Esophagus muscularis mucosa (tissue), 4 donors: ENCODE measurements at regions not wholly inside any gene's neighbourhood (a gene's known extent, or its start where the extent isn't known, plus 50 kb on each side); places are given as distances from the start of the nearest gene placed in this dataset.

Source experiments
- DNase-seq: peaks from one replicate; pipeline ENCODE4 v3.0.0-alpha.2; 2017; ENCODE audit errors: extremely low spot score
- H3K27ac ChIP-seq, 4 donors: fragments of 200-600 bp; sonication (generic); replicated peaks in 1 of 4; 1 replicate in 3 of 4; 2 replicates in 1 of 4; pipeline ENCODE4 v1.5.1; 2016 to 2019; ENCODE audit warnings: mild to moderate bottlenecking in 1 of 4
- H3K27me3 ChIP-seq, 4 donors: fragments of 200-600 bp; sonication (generic); one replicate each; pipeline versions ENCODE4 v1.5.1 to v1.6.0; 2016 to 2019
- H3K36me3 ChIP-seq, 4 donors: fragments of 200-600 bp; sonication (generic); one replicate each; pipeline ENCODE4 v1.5.1; 2016 to 2019
- H3K4me1 ChIP-seq, 4 donors: fragments of 200-600 bp; sonication (generic); one replicate each; pipeline ENCODE4 v1.5.1; 2016 to 2019
- H3K4me3 ChIP-seq, 4 donors: fragments of 200-600 bp; sonication (generic); 1 replicate in 2 of 4; 2 replicates in 2 of 4; pipeline ENCODE4 v1.5.1; 2016 to 2019; ENCODE audit warnings: mild to moderate bottlenecking in 4 of 4, moderate library complexity in 1 of 4
- H3K9me3 ChIP-seq, 4 donors: fragments of 200-600 bp; sonication (generic); 1 replicate in 3 of 4; 2 replicates in 1 of 4; pipeline ENCODE4 v1.5.1; 2016 to 2019
- CTCF ChIP-seq, 3 experiments: fragments of 200-600 bp in 2 of 3; fragments of 450-650 bp in 1 of 3; sonication (generic) in 2 of 3; IDR thresholded peaks; one replicate each; pipeline ENCODE4 v1.5.1; 2017 to 2019; ENCODE audit warnings: antibody characterized with exemption in 3 of 3, mild to moderate bottlenecking in 2 of 3, moderate library complexity in 1 of 3
- EP300 ChIP-seq: sonication (generic); formaldehyde crosslinking; IDR thresholded peaks from one replicate; pipeline ENCODE4 v1.6.1; 2017; ENCODE audit warnings: antibody characterized with exemption
- POLR2A ChIP-seq: fragments of 450-650 bp; IDR thresholded peaks from one replicate; pipeline ENCODE4 v1.6.1; 2017; ENCODE audit warnings: antibody characterized with exemption, moderate library complexity, mild to moderate bottlenecking, low read depth
- POLR2AphosphoS5 ChIP-seq, 2 donors: sonication (generic); formaldehyde crosslinking; IDR thresholded peaks; one replicate each; pipeline ENCODE4 v1.6.1; 2017; ENCODE audit warnings: antibody characterized with exemption in 2 of 2
- WGBS: methylation state at CpG from one replicate; pipeline ENCODE4 v1.1.5; 2018; 5-methylcytosine and 5-hydroxymethylcytosine counted together
- intact Hi-C: fragments of 100-400 bp; cut with DNase I; formaldehyde crosslinking; loops from one replicate; pipeline ENCODE4 v1.15.1; 2023

- 55% methylated on average over 27 of the region's 27 CpGs for WGBS
- Histone ChIP-seq H3K27me3 (peaks cover 0 to 29% (median 7%) of the 10 kb centered on the region in 4 donors), H3K9me3 (peaks cover 0 to 8% (median 3%) of the 10 kb centered on the region in 4 donors), H3K36me3 (no peaks in the 10 kb centered on the region), H3K4me1 (peaks cover 7 to 15% (median 13%) of the 10 kb centered on the region in 4 donors), H3K27ac (no peak overlapping the region), H3K4me3 (no peak overlapping the region)
- peak; percentile 83 for DNase-seq
- no peak for TF ChIP-seq CTCF (IDR thresholded peaks at IDR 0.05)
- TF ChIP-seq POLR2A: no peak
- no peak for TF ChIP-seq POLR2AphosphoS5 (IDR thresholded peaks at IDR 0.05)
- intact Hi-C loops: no loop called here
Measured at GRCh38 chr10:42950606-42951485, 126.0 kb upstream of the RET start.

- H3K27me3 ChIP-seq: peaks cover 0 to 29% (median 7%) of the 10 kb centered on the region in 4 donors
- peaks cover 7 to 15% (median 13%) of the 10 kb centered on the region in 4 donors for H3K4me1 ChIP-seq
- H3K27ac ChIP-seq: peak overlapping the region in 1 of 4 donors; percentile 18
- DNase-seq: peak; percentile 75
- TF ChIP-seq CTCF (IDR thresholded peaks at IDR 0.05): no peak
- TF ChIP-seq POLR2AphosphoS5 (IDR thresholded peaks at IDR 0.05): no peak
- TF ChIP-seq EP300: no peak
- no peak for TF ChIP-seq POLR2A
- peak overlapping the region in 1 of 4 donors; percentile 7 for H3K4me3 ChIP-seq
- whole genome bisulfite sequencing: 15% methylated on average over 11 of the region's 39 CpGs
- H3K36me3 ChIP-seq: no peaks in the 10 kb centered on the region
- peaks cover 0 to 8% (median 3%) of the 10 kb centered on the region in 4 donors for H3K9me3 ChIP-seq
- intact Hi-C loops: no loop called here
Measured at GRCh38 chr10:42951486-42952251, 125.2 kb upstream of the RET start.

- H3K4me1 ChIP-seq: peaks cover 7 to 15% (median 13%) of the 10 kb centered on the region in 4 donors
- H3K9me3 ChIP-seq: peaks cover 0 to 3% (median 2%) of the 10 kb centered on the region in 4 donors
- 31% methylated on average over 12 of the region's 14 CpGs for WGBS
- H3K27ac ChIP-seq: no peak overlapping the region
- DNase-seq: peak; percentile 55
- intact Hi-C loops: no loop called here
- H3K27me3 ChIP-seq: peaks cover 0 to 29% (median 7%) of the 10 kb centered on the region in 4 donors
- no peak overlapping the region for H3K4me3 ChIP-seq
- TF ChIP-seq CTCF (IDR thresholded peaks at IDR 0.05) (no peak), POLR2A (no peak), EP300 (no peak), POLR2AphosphoS5 (IDR thresholded peaks at IDR 0.05) (no peak)
- no peaks in the 10 kb centered on the region for H3K36me3 ChIP-seq
Measured at GRCh38 chr10:42952349-42952748, 124.5 kb upstream of the RET start.

- no peak overlapping the region for H3K4me3 ChIP-seq
- peaks cover 0 to 29% (median 7%) of the 10 kb centered on the region in 4 donors for H3K27me3 ChIP-seq
- no peaks in the 10 kb centered on the region for H3K9me3 ChIP-seq
- peak; percentile 80 for DNase-seq
- H3K4me1 ChIP-seq: peaks cover 7 to 15% (median 13%) of the 10 kb centered on the region in 4 donors
- TF ChIP-seq POLR2AphosphoS5 (IDR thresholded peaks at IDR 0.05) (no peak), CTCF (IDR thresholded peaks at IDR 0.05) (no peak), EP300 (no peak), POLR2A (no peak)
- intact Hi-C loops: no loop called here
- WGBS: 77% methylated on average over 7 of the region's 13 CpGs
- no peak overlapping the region for H3K27ac ChIP-seq
- H3K36me3 ChIP-seq: no peaks in the 10 kb centered on the region
Measured at GRCh38 chr10:42952931-42953683, 123.8 kb upstream of the RET start.
